ENCODE measurements at regions not wholly inside any gene's neighbourhood (a gene's known extent, or its start where the extent isn't known, plus 50 kb on each side); places are given as distances from the start of the nearest gene placed in this dataset.

DNA sequence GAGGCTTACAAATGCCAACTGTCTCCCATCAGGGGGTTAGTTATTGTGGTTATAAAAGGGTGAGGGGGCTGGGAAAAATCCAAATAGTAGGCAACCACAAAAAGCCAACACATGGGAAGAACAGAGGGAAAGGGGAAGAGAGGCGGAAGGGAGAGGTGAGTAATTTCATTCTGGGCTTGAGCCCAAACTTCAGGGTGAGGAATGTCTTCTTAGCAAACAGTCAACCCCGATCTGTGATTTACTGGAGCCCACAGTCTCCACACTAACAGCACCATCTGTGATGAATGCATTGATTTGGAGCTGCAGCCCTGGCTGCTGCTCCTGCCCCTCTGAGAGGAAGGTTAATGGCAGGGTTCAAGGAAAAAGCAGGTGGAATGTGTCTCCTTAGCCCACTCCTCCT, 162.2 kb upstream of the GPR101 start:
- no peaks in the 10 kb centered on the region for H4K20me1 ChIP-seq (ENCODE audit: insufficient read depth, low read length)
- H2AFZ ChIP-seq (ENCODE audit: low read length), result no peak overlapping the region
- no peaks in the 10 kb centered on the region for H3K4me1 ChIP-seq (ENCODE audit: low read length)
- H3K79me2 ChIP-seq (ENCODE audit: low read length), result no peaks in the 10 kb centered on the region
- no peak for DNase-seq
- H3K36me3 ChIP-seq (replicated peaks; ENCODE audit: insufficient read depth, low read length), result no peaks in the 10 kb centered on the region
- H3F3A ChIP-seq (ENCODE audit: insufficient read depth, low read length), result no peaks in the 10 kb centered on the region
- H3K9ac ChIP-seq (ENCODE audit: low read length), result no peak overlapping the region
- TF ChIP-seq EZH2 (optimal IDR thresholded peaks at IDR 0.05; ENCODE audit: low read depth, low read length) (no peak), CTCF (IDR thresholded peaks at IDR 0.05; ENCODE audit: low read length) (no peak), EZH2phosphoT487 (IDR thresholded peaks at IDR 0.05; ENCODE audit: low read length) (no peak)
- H3K9me2 ChIP-seq (replicated peaks; ENCODE audit: insufficient read depth, low read length), result no peaks in the 10 kb centered on the region
- H3K4me3 ChIP-seq (ENCODE audit: low read length), result no peak overlapping the region
- H3K4me2 ChIP-seq (ENCODE audit: low read depth, low read length), result no peak overlapping the region
- no peaks in the 10 kb centered on the region for H3K9me3 ChIP-seq (replicated peaks; ENCODE audit: insufficient read depth, low read length)
- no peaks in the 10 kb centered on the region for H3K27me3 ChIP-seq (replicated peaks; ENCODE audit: insufficient read depth, low read length)
- H3K27ac ChIP-seq (ENCODE audit: low read length), result no peak overlapping the region

- H4K20me1 ChIP-seq (ENCODE audit: insufficient read depth, low read length), result no peaks in the 10 kb centered on the region
- TF ChIP-seq EZH2phosphoT487 (IDR thresholded peaks at IDR 0.05; ENCODE audit: low read length) (no peak), CTCF (IDR thresholded peaks at IDR 0.05; ENCODE audit: low read length) (no peak), EZH2 (optimal IDR thresholded peaks at IDR 0.05; ENCODE audit: low read depth, low read length) (no peak)
- H3K4me1 ChIP-seq (ENCODE audit: low read length), result no peaks in the 10 kb centered on the region
- H3K4me3 ChIP-seq (ENCODE audit: low read length), result no peak overlapping the region
- no peaks in the 10 kb centered on the region for H3K9me3 ChIP-seq (replicated peaks; ENCODE audit: insufficient read depth, low read length)
- no peaks in the 10 kb centered on the region for H3K79me2 ChIP-seq (ENCODE audit: low read length)
- no peak overlapping the region for H3K4me2 ChIP-seq (ENCODE audit: low read depth, low read length)
- H2AFZ ChIP-seq (ENCODE audit: low read length), result no peak overlapping the region
- H3K27ac ChIP-seq (ENCODE audit: low read length), result no peak overlapping the region
- H3K9me2 ChIP-seq (replicated peaks; ENCODE audit: insufficient read depth, low read length), result no peaks in the 10 kb centered on the region
- no peaks in the 10 kb centered on the region for H3F3A ChIP-seq (ENCODE audit: insufficient read depth, low read length)
- no peak for DNase-seq
- no peak overlapping the region for H3K9ac ChIP-seq (ENCODE audit: low read length)
- no peaks in the 10 kb centered on the region for H3K36me3 ChIP-seq (replicated peaks; ENCODE audit: insufficient read depth, low read length)
- no peaks in the 10 kb centered on the region for H3K27me3 ChIP-seq (replicated peaks; ENCODE audit: insufficient read depth, low read length)
Observed at GRCh38 chrX:137195296-137195695, 161.5 kb upstream of the GPR101 start.

- H3K27me3 ChIP-seq (replicated peaks; ENCODE audit: insufficient read depth, low read length), result no peaks in the 10 kb centered on the region
- H3K9me2 ChIP-seq (replicated peaks; ENCODE audit: insufficient read depth, low read length), result no peaks in the 10 kb centered on the region
- no peaks in the 10 kb centered on the region for H3K79me2 ChIP-seq (ENCODE audit: low read length)
- no peaks in the 10 kb centered on the region for H3K4me1 ChIP-seq (ENCODE audit: low read length)
- no peak overlapping the region for H2AFZ ChIP-seq (ENCODE audit: low read length)
- H3K27ac ChIP-seq (ENCODE audit: low read length), result no peak overlapping the region
- no peak overlapping the region for H3K9ac ChIP-seq (ENCODE audit: low read length)
- no peaks in the 10 kb centered on the region for H3K36me3 ChIP-seq (replicated peaks; ENCODE audit: insufficient read depth, low read length)
- no peaks in the 10 kb centered on the region for H4K20me1 ChIP-seq (ENCODE audit: insufficient read depth, low read length)
- H3F3A ChIP-seq (ENCODE audit: insufficient read depth, low read length), result no peaks in the 10 kb centered on the region
- no peak overlapping the region for H3K4me2 ChIP-seq (ENCODE audit: low read depth, low read length)
- H3K4me3 ChIP-seq (ENCODE audit: low read length), result no peak overlapping the region
- TF ChIP-seq CTCF (IDR thresholded peaks at IDR 0.05; ENCODE audit: low read length) (peak; percentile 74), EZH2phosphoT487 (IDR thresholded peaks at IDR 0.05; ENCODE audit: low read length) (no peak)
- DNase-seq, result peak; percentile 36
- H3K9me3 ChIP-seq (replicated peaks; ENCODE audit: insufficient read depth, low read length), result no peaks in the 10 kb centered on the region
Observed at GRCh38 chrX:137194164-137194563, 160.4 kb upstream of the GPR101 start.
